ENCODE measurements at regions not wholly inside any gene's neighbourhood (a gene's known extent, or its start where the extent isn't known, plus 50 kb on each side); places are given as distances from the start of the nearest gene placed in this dataset.

GRCh38 chr13:110773480-110773879 lies 60.0 kb downstream of the ING1 start:
- Histone ChIP-seq H2AFZ (ENCODE audit: low read length) (no peak overlapping the region), H3K4me3 (replicated peaks in 1 of 3; ENCODE audit: insufficient read depth in 1 of 3, low read depth in 2 of 3, low read length in 3 of 3) (no peak overlapping the region), H4K20me1 (ENCODE audit: insufficient read depth, low read length) (no peaks in the 10 kb centered on the region), H3K9me3 (ENCODE audit: low read length) (no peaks in the 10 kb centered on the region), H3K4me2 (ENCODE audit: low read depth, low read length) (no peak overlapping the region), H3K9ac (ENCODE audit: insufficient read depth, low read depth, low read length) (no peak overlapping the region), H3K27ac (ENCODE audit: extremely low read length, insufficient read depth, low read length) (no peak overlapping the region), H3K79me2 (ENCODE audit: insufficient read depth, low read length) (no peaks in the 10 kb centered on the region), H3K4me1 (ENCODE audit: insufficient read depth, low read length) (peaks cover 44% of the 10 kb centered on the region), H3K36me3 (replicated peaks in 1 of 2; ENCODE audit: control insufficient read depth in 1 of 2, insufficient read depth in 2 of 2, low read length in 2 of 2) (no peaks in the 10 kb centered on the region), H3K27me3 (ENCODE audit: control insufficient read depth in 1 of 2, insufficient read depth in 2 of 2, low read length in 2 of 2) (peaks cover 3 to 31% of the 10 kb centered on the region in 2 experiments)
- ATAC-seq, result no peak
- CTCF ChIA-PET (ENCODE audit: low intra/inter-chr PET ratio, low total read pairs), result no interaction called here
- no peak for FAIRE-seq
- in situ Hi-C loops (cut with HindIII; ENCODE audit: extremely low pct_ligation_motif_present, low pct_unique_long_range_greater_than_20kb) (no loop called here), intact Hi-C loops (cut with micrococcal nuclease; ENCODE audit: unreplicated experiment) (no loop called here)
- no TSS peak for BruUV-seq (replicated peaks)
- TF ChIP-seq GTF2F1 (IDR thresholded peaks at IDR 0.05; ENCODE audit: low read length) (no peak), RARA (CRISPR knock-in tag; IDR thresholded peaks at IDR 0.05) (no peak), RFX3 (CRISPR knock-in tag; IDR thresholded peaks at IDR 0.05) (no peak)
- POLR2A ChIA-PET, result no interaction called here
- DNase-seq (ENCODE audit: low spot score), result no peak
- 57% methylated on average over 7 of the region's 7 CpGs for WGBS (ENCODE audit: low lambda C conversion rate)

GRCh38 chr13:110774051-110774450 lies 60.6 kb downstream of the ING1 start:
- in situ Hi-C loops (cut with HindIII; ENCODE audit: extremely low pct_ligation_motif_present, low pct_unique_long_range_greater_than_20kb) (no loop called here), intact Hi-C loops (cut with micrococcal nuclease; ENCODE audit: unreplicated experiment) (no loop called here)
- H3K4me3 ChIP-seq (replicated peaks in 1 of 3; ENCODE audit: insufficient read depth in 1 of 3, low read depth in 2 of 3, low read length in 3 of 3), result no peak overlapping the region
- TF ChIP-seq ZNF513 (CRISPR knock-in tag; conservative IDR thresholded peaks at IDR 0.05), result no peak
- TF ChIP-seq GATAD2A (CRISPR knock-in tag; IDR thresholded peaks at IDR 0.05), result no peak
- TF ChIP-seq ZFP36L1 (CRISPR knock-in tag; IDR thresholded peaks at IDR 0.05), result no peak
- no peak for TF ChIP-seq JARID2 (CRISPR knock-in tag; IDR thresholded peaks at IDR 0.05; ENCODE audit: insufficient replicate concordance)
- no peak overlapping the region for H3K9ac ChIP-seq (ENCODE audit: insufficient read depth, low read depth, low read length)
- H3K79me2 ChIP-seq (ENCODE audit: insufficient read depth, low read length), result no peaks in the 10 kb centered on the region
- no peaks in the 10 kb centered on the region for H3K9me3 ChIP-seq (ENCODE audit: low read length)
- no peak overlapping the region for H3K4me2 ChIP-seq (ENCODE audit: low read depth, low read length)
- H2AFZ ChIP-seq (ENCODE audit: low read length), result no peak overlapping the region
- peaks cover 49% of the 10 kb centered on the region for H3K4me1 ChIP-seq (ENCODE audit: insufficient read depth, low read length)
- no peak for ATAC-seq
- no peak for DNase-seq (ENCODE audit: low spot score)
- H4K20me1 ChIP-seq (ENCODE audit: insufficient read depth, low read length), result no peaks in the 10 kb centered on the region
- ChIA-PET POLR2A (no interaction called here), CTCF (ENCODE audit: low intra/inter-chr PET ratio, low total read pairs) (no interaction called here)
- peaks cover 3 to 31% of the 10 kb centered on the region in 2 experiments for H3K27me3 ChIP-seq (ENCODE audit: control insufficient read depth in 1 of 2, insufficient read depth in 2 of 2, low read length in 2 of 2)
- H3K36me3 ChIP-seq (replicated peaks in 1 of 2; ENCODE audit: control insufficient read depth in 1 of 2, insufficient read depth in 2 of 2, low read length in 2 of 2), result no peaks in the 10 kb centered on the region
- no peak for FAIRE-seq
- BruUV-seq (replicated peaks), result no TSS peak
- H3K27ac ChIP-seq (ENCODE audit: extremely low read length, insufficient read depth, low read length), result no peak overlapping the region
- WGBS (ENCODE audit: low lambda C conversion rate), result 86% methylated on average over 1 of the region's 1 CpG

All from HepG2 (cell line).